ENCODE measurements at regions not wholly inside any gene's neighbourhood (a gene's known extent, or its start where the extent isn't known, plus 50 kb on each side); places are given as distances from the start of the nearest gene placed in this dataset.
"Not testable (repeated sequence)": the region's sequence is repeated elsewhere in the genome, so short reads cannot be mapped to it uniquely, and the experiment has no call there.

- Mint-ChIP-seq H3K27me3 (ENCODE audit: insufficient read depth) (peaks cover 3% of the 10 kb centered on the region), H3K4me3 (no peak overlapping the region), H3K27ac (no peak overlapping the region), H3K4me1 (ENCODE audit: low read depth) (no peaks in the 10 kb centered on the region), H3K36me3 (ENCODE audit: low read depth) (no peaks in the 10 kb centered on the region), H3K9me3 (no peaks in the 10 kb centered on the region)
- TF ChIP-seq CTCF (IDR thresholded peaks at IDR 0.05): no peak
- DNase-seq: no peak
These were observed 55.4 kb upstream of the GRPR start for GRCh38 chrX:16067886-16068515.

GRCh38 chrX:16063921-16064320 is 59.4 kb upstream of the GRPR start:
- Mint-ChIP-seq H3K27me3 (ENCODE audit: insufficient read depth) (peaks cover 3% of the 10 kb centered on the region), H3K9me3 (no peaks in the 10 kb centered on the region), H3K27ac (no peak overlapping the region), H3K36me3 (ENCODE audit: low read depth) (no peaks in the 10 kb centered on the region), H3K4me1 (ENCODE audit: low read depth) (no peaks in the 10 kb centered on the region), H3K4me3 (no peak overlapping the region)
- TF ChIP-seq CTCF (IDR thresholded peaks at IDR 0.05): no peak
- DNase-seq: no peak

GRCh38 chrX:16063141-16063540 is 60.2 kb upstream of the GRPR start:
- no peak for DNase-seq
- Mint-ChIP-seq H3K4me1 (ENCODE audit: low read depth) (no peaks in the 10 kb centered on the region), H3K4me3 (no peak overlapping the region), H3K27me3 (ENCODE audit: insufficient read depth) (peaks cover 3% of the 10 kb centered on the region), H3K36me3 (ENCODE audit: low read depth) (no peaks in the 10 kb centered on the region), H3K9me3 (no peaks in the 10 kb centered on the region), H3K27ac (no peak overlapping the region)
- TF ChIP-seq CTCF (IDR thresholded peaks at IDR 0.05): no peak

GRCh38 chrX:16061296-16061695 is 62.1 kb upstream of the GRPR start:
- no peak for TF ChIP-seq CTCF (IDR thresholded peaks at IDR 0.05)
- no peak for DNase-seq
- no peak overlapping the region for H3K4me3 Mint-ChIP-seq
- no peak overlapping the region for H3K27ac Mint-ChIP-seq
- no peaks in the 10 kb centered on the region for H3K4me1 Mint-ChIP-seq (ENCODE audit: low read depth)
- H3K27me3 Mint-ChIP-seq (ENCODE audit: insufficient read depth): peaks cover 3% of the 10 kb centered on the region; the same call in 1 of the 2 replicates
- H3K9me3 Mint-ChIP-seq: no peaks in the 10 kb centered on the region
- H3K36me3 Mint-ChIP-seq (ENCODE audit: low read depth): no peaks in the 10 kb centered on the region

GRCh38 chrX:16060252-16060651 is 63.1 kb upstream of the GRPR start:
- no peak for TF ChIP-seq CTCF (IDR thresholded peaks at IDR 0.05)
- no peaks in the 10 kb centered on the region for H3K9me3 Mint-ChIP-seq
- no peaks in the 10 kb centered on the region for H3K36me3 Mint-ChIP-seq (ENCODE audit: low read depth)
- DNase-seq: no peak
- no peaks in the 10 kb centered on the region for H3K4me1 Mint-ChIP-seq (ENCODE audit: low read depth)
- no peak overlapping the region for H3K27ac Mint-ChIP-seq
- no peak overlapping the region for H3K4me3 Mint-ChIP-seq
- H3K27me3 Mint-ChIP-seq (ENCODE audit: insufficient read depth): peaks cover 3% of the 10 kb centered on the region; the same call in 1 of the 2 replicates

GRCh38 chrX:16049126-16049525 is 74.2 kb upstream of the GRPR start:
- not testable (repeated sequence) for DNase-seq; H3K4me1 Mint-ChIP-seq (ENCODE audit: low read depth); H3K27me3 Mint-ChIP-seq (ENCODE audit: insufficient read depth); H3K36me3 Mint-ChIP-seq (ENCODE audit: low read depth); H3K4me3 Mint-ChIP-seq; H3K27ac Mint-ChIP-seq; H3K9me3 Mint-ChIP-seq
